ENCODE measurements at regions not wholly inside any gene's neighbourhood (a gene's known extent, or its start where the extent isn't known, plus 50 kb on each side); places are given as distances from the start of the nearest gene placed in this dataset.

GRCh38 chr15:98504998-98505397 lies 143.3 kb upstream of the IGF1R start:
- Histone ChIP-seq H3K4me1 (no peaks in the 10 kb centered on the region), H2AFZ (no peak overlapping the region), H3K4me2 (ENCODE audit: low read length) (no peak overlapping the region), H3K27me3 (ENCODE audit: control insufficient read depth, insufficient read depth, low read length) (no peaks in the 10 kb centered on the region), H3K4me3 (ENCODE audit: low read depth, low read length) (no peak overlapping the region), H3K79me2 (no peaks in the 10 kb centered on the region), H3K9me3 (ENCODE audit: control insufficient read depth, low read length) (no peaks in the 10 kb centered on the region), H3K36me3 (ENCODE audit: control insufficient read depth, insufficient read depth, low read length) (no peaks in the 10 kb centered on the region), H3K27ac (no peak overlapping the region), H3K9ac (no peak overlapping the region)
- TF ChIP-seq CTCF (IDR thresholded peaks at IDR 0.05) = no peak

GRCh38 chr15:98505611-98506031 lies 142.7 kb upstream of the IGF1R start:
- Histone ChIP-seq H3K27me3 (ENCODE audit: control insufficient read depth, insufficient read depth, low read length) (no peaks in the 10 kb centered on the region), H3K4me3 (ENCODE audit: low read depth, low read length) (no peak overlapping the region), H3K9ac (no peak overlapping the region), H3K36me3 (ENCODE audit: control insufficient read depth, insufficient read depth, low read length) (no peaks in the 10 kb centered on the region), H3K4me2 (ENCODE audit: low read length) (no peak overlapping the region), H3K9me3 (ENCODE audit: control insufficient read depth, low read length) (no peaks in the 10 kb centered on the region), H2AFZ (no peak overlapping the region), H3K4me1 (no peaks in the 10 kb centered on the region), H3K27ac (no peak overlapping the region), H3K79me2 (no peaks in the 10 kb centered on the region)
- no peak for TF ChIP-seq CTCF (IDR thresholded peaks at IDR 0.05)

GRCh38 chr15:98506172-98506571 lies 142.2 kb upstream of the IGF1R start:
- TF ChIP-seq CTCF (IDR thresholded peaks at IDR 0.05) = no peak

GRCh38 chr15:98506711-98507110 lies 141.6 kb upstream of the IGF1R start:
- H2AFZ ChIP-seq = no peak overlapping the region
- no peaks in the 10 kb centered on the region for H3K27me3 ChIP-seq (ENCODE audit: control insufficient read depth, insufficient read depth, low read length)
- no peak overlapping the region for H3K4me2 ChIP-seq (ENCODE audit: low read length)
- H3K36me3 ChIP-seq (ENCODE audit: control insufficient read depth, insufficient read depth, low read length) = no peaks in the 10 kb centered on the region
- H3K4me1 ChIP-seq = no peaks in the 10 kb centered on the region
- no peak overlapping the region for H3K27ac ChIP-seq
- no peak overlapping the region for H3K9ac ChIP-seq
- no peaks in the 10 kb centered on the region for H3K9me3 ChIP-seq (ENCODE audit: control insufficient read depth, low read length)
- H3K79me2 ChIP-seq = no peaks in the 10 kb centered on the region
- no peak overlapping the region for H3K4me3 ChIP-seq (ENCODE audit: low read depth, low read length)
- no peak for TF ChIP-seq CTCF (IDR thresholded peaks at IDR 0.05)

More at GRCh38 chr15:98506172-98506571, 142.2 kb upstream of the IGF1R start:
- Histone ChIP-seq H3K4me2 (ENCODE audit: low read length) (no peak overlapping the region), H3K4me1 (no peaks in the 10 kb centered on the region), H3K4me3 (ENCODE audit: low read depth, low read length) (no peak overlapping the region), H3K9me3 (ENCODE audit: control insufficient read depth, low read length) (no peaks in the 10 kb centered on the region), H3K27ac (no peak overlapping the region), H3K79me2 (no peaks in the 10 kb centered on the region), H3K9ac (no peak overlapping the region), H2AFZ (no peak overlapping the region), H3K36me3 (ENCODE audit: control insufficient read depth, insufficient read depth, low read length) (no peaks in the 10 kb centered on the region), H3K27me3 (ENCODE audit: control insufficient read depth, insufficient read depth, low read length) (no peaks in the 10 kb centered on the region)

GRCh38 chr15:98513428-98513986 lies 134.8 kb upstream of the IGF1R start:
- H3K4me3 ChIP-seq (ENCODE audit: low read depth, low read length) = no peak overlapping the region
- H3K9ac ChIP-seq = no peak overlapping the region
- no peak for TF ChIP-seq CTCF (IDR thresholded peaks at IDR 0.05)
- no peak overlapping the region for H2AFZ ChIP-seq
- H3K4me2 ChIP-seq (ENCODE audit: low read length) = no peak overlapping the region
- no peaks in the 10 kb centered on the region for H3K9me3 ChIP-seq (ENCODE audit: control insufficient read depth, low read length)
- no peak overlapping the region for H3K27ac ChIP-seq
- no peaks in the 10 kb centered on the region for H3K27me3 ChIP-seq (ENCODE audit: control insufficient read depth, insufficient read depth, low read length)
- no peaks in the 10 kb centered on the region for H3K36me3 ChIP-seq (ENCODE audit: control insufficient read depth, insufficient read depth, low read length)
- H3K79me2 ChIP-seq = no peaks in the 10 kb centered on the region
- H3K4me1 ChIP-seq = no peaks in the 10 kb centered on the region

Measured in parathyroid adenoma (tissue), 2 donors.